ENCODE measurements at regions not wholly inside any gene's neighbourhood (a gene's known extent, or its start where the extent isn't known, plus 50 kb on each side); places are given as distances from the start of the nearest gene placed in this dataset.

GRCh38 chr6:65771946-65772345 is 64.9 kb upstream of the EYS start:
- no peak for DNase-seq (ENCODE audit: low read depth)

DNA sequence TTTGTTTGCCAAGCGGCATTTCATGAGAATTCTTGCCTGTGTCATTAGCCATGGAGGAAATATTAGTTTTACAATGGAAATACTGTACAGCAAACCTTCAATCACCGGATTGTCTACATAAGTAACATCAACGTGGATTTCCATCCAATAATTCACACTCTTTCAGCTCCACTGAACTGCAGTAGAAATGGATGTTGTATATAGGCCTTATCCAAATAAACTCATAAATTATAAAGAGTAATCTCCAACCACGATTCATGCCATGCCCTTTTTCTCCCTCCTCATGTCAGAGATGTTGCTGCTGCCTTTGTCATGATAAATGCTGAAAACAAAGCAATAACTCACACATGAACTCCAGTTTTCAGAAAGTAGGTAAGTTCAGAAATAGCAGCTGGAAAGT is 54.9 kb upstream of the EYS start:
- no peak for DNase-seq (ENCODE audit: low read depth)

DNA sequence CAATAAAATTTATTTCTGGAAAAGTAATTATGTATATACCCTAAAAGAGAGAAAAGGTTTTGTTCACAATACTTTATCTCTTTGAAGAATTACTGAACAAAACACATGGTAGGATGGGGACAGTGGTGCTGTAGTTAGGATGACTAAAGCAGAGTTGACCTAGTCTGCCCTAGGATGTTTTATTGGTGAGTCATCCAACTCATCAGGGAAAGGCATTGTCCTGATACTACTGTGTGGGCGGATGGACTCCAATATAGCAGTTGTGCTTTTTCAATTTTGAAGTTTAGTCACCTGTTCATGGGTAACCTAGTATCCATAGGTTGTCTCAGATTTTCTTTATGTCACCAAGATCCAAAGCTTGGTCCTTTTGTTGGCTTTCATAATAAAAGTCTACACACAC is 53.3 kb upstream of the EYS start:
- no peak for DNase-seq (ENCODE audit: low read depth)
